HEK293 (cell line): ENCODE measurements at regions not wholly inside any gene's neighbourhood (a gene's known extent, or its start where the extent isn't known, plus 50 kb on each side); places are given as distances from the start of the nearest gene placed in this dataset.

Experiments
- CTCF ChIA-PET: fragments of 350-600 bp; formaldehyde crosslinking; extraction: SDS; loops from one replicate; lab custom pipeline; 2021; ENCODE audit warnings: antibody characterized with exemption; lab: Yijun Ruan, JAX
- POLR2A ChIA-PET: fragments of 300-600 bp; formaldehyde crosslinking; extraction: SDS; loops from one replicate; lab custom pipeline; 2020; ENCODE audit warnings: antibody characterized with exemption, inconsistent platforms; lab: Yijun Ruan, JAX
- H3K27ac ChIP-seq: fragments of 200-500 bp; sonication (Bioruptor generic); 2 replicates; pipeline ENCODE4 v1.5.1; 2014; ENCODE audit warnings: low read depth, low read length, control low read depth, inconsistent platforms; ENCODE audit errors: extremely low read depth
- H3K36me3 ChIP-seq, 2 experiments: fragments of 200-500 bp in 1 of 2; sonication (Bioruptor generic) in 1 of 2; 1 replicate in 1 of 2; 2 replicates in 1 of 2; pipeline ENCODE4 v1.5.1; 2014 to 2017; ENCODE audit warnings: inconsistent platforms in 2 of 2, low read length in 2 of 2; ENCODE audit not compliant: control insufficient read depth in 2 of 2, insufficient read depth in 1 of 2
- H3K4me1 ChIP-seq: fragments of 200-500 bp; sonication (Bioruptor generic); 2 replicates; pipeline ENCODE4 v1.5.1; 2014; ENCODE audit warnings: mild to moderate bottlenecking, low read length, inconsistent platforms; ENCODE audit not compliant: control insufficient read depth, insufficient read depth
- H3K4me3 ChIP-seq: 2 replicates; pipeline ENCODE4 v1.5.1; 2011; ENCODE audit warnings: low read depth, mild to moderate bottlenecking, control low read depth, low read length, moderate library complexity
- H3K9me3 ChIP-seq: fragments of 200-500 bp; sonication (Bioruptor generic); 2 replicates; pipeline ENCODE4 v1.5.1; 2014; ENCODE audit warnings: low read depth, low read length, inconsistent platforms; ENCODE audit not compliant: control insufficient read depth, insufficient read depth
- KLF10 ChIP-seq: fragments of 450-650 bp; IDR thresholded peaks from 2 replicates; pipeline ENCODE4 v1.5.1; 2018; ENCODE audit warnings: missing biosample characterization, mild to moderate bottlenecking, missing genetic modification characterization
- MZF1 ChIP-seq: fragments of 450-650 bp; formaldehyde crosslinking; IDR thresholded peaks from 2 replicates; pipeline ENCODE4 v1.5.1; 2017; ENCODE audit warnings: missing biosample characterization, missing genetic modification characterization, borderline replicate concordance
- ZBTB8A ChIP-seq: fragments of 450-650 bp; formaldehyde crosslinking; IDR thresholded peaks from 2 replicates; pipeline ENCODE4 v1.5.1; 2016; ENCODE audit warnings: missing biosample characterization, missing genetic modification characterization
- ZNF16 ChIP-seq: fragments of 450-650 bp; formaldehyde crosslinking; IDR thresholded peaks from 2 replicates; pipeline ENCODE4 v1.5.1; 2016; ENCODE audit warnings: low read depth, missing biosample characterization, missing genetic modification characterization
- ZNF311 ChIP-seq: fragments of 450-650 bp; formaldehyde crosslinking; IDR thresholded peaks from 2 replicates; pipeline ENCODE4 v1.5.1; 2017; ENCODE audit warnings: missing biosample characterization, missing genetic modification characterization, borderline replicate concordance
- ZNF366 ChIP-seq: fragments of 450-650 bp; formaldehyde crosslinking; conservative IDR thresholded peaks from 2 replicates; pipeline ENCODE4 v1.5.1; 2016; ENCODE audit warnings: missing biosample characterization, missing genetic modification characterization
- ZNF501 ChIP-seq: fragments of 450-650 bp; formaldehyde crosslinking; IDR thresholded peaks from 2 replicates; pipeline ENCODE4 v1.5.1; 2016; ENCODE audit warnings: missing biosample characterization, missing genetic modification characterization
- ZNF664 ChIP-seq: fragments of 450-650 bp; formaldehyde crosslinking; IDR thresholded peaks from 2 replicates; pipeline ENCODE4 v1.5.1; 2016; ENCODE audit warnings: missing biosample characterization, missing genetic modification characterization
- ZNF677 ChIP-seq: fragments of 450-650 bp; IDR thresholded peaks from 2 replicates; pipeline ENCODE4 v1.5.0; 2018; ENCODE audit warnings: missing biosample characterization, mild to moderate bottlenecking, missing genetic modification characterization, moderate library complexity
- TF ChIP-seq, protein P1 (sequence below): fragments of 450-650 bp; formaldehyde crosslinking; IDR thresholded peaks from 2 replicates; pipeline ENCODE4 v1.5.1; 2016; ENCODE audit warnings: missing biosample characterization, missing genetic modification characterization, borderline replicate concordance
- TF ChIP-seq, protein P2 (sequence below): fragments of 450-650 bp; formaldehyde crosslinking; conservative IDR thresholded peaks from 2 replicates; pipeline ENCODE4 v1.5.1; 2016; ENCODE audit warnings: low read depth, missing biosample characterization, missing genetic modification characterization
- TF ChIP-seq, protein P3 (sequence below): fragments of 450-650 bp; formaldehyde crosslinking; IDR thresholded peaks from 2 replicates; pipeline ENCODE4 v1.5.1; 2016; ENCODE audit warnings: missing biosample characterization, missing genetic modification characterization
- TF ChIP-seq, protein P4 (sequence below): fragments of 450-650 bp; formaldehyde crosslinking; IDR thresholded peaks from 2 replicates; pipeline ENCODE4 v1.5.1; 2016; ENCODE audit warnings: missing biosample characterization, missing genetic modification characterization, low read depth
- TF ChIP-seq, protein P5 (sequence below): fragments of 450-650 bp; IDR thresholded peaks from 2 replicates; pipeline ENCODE4 v1.5.1; 2018; ENCODE audit warnings: missing biosample characterization, missing genetic modification characterization

DNA sequence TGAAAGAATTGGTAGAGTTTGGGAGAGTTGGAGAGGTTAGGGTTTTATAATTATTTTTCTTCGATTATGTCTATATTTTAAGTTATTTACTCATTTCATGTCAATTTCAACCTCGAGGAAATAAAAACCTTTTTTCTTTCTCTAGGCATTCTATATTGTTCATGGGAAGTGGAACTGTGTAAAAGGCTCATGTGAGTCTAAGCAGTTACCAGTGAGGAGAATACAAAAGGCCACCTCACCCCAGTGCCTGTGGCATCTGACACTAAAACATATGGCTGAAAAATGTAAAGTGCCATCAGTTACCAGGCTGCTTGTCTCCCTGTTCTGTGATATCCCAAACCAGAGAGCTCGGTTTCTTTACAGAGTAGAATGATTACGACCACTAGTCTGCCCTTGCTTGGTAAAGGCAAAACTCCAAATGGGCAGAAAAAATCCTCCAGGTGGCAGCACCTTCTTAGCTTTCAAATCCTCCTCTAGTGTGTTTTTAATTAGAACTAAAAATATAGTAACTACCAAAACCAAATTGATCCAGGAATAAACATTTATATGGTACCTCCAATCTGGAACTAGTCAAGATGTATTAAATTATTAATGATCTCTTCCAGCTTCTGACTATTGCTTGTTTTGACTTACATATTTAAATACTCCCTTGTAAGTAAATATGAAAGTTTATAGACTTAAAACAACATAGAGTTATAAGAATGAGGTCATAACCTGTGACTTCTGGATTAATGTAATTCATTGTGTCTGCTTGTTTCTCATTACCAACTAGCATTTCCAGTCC, 122.6 kb upstream of the MCHR2 start (continued):
- TF ChIP-seq, protein P1, sequence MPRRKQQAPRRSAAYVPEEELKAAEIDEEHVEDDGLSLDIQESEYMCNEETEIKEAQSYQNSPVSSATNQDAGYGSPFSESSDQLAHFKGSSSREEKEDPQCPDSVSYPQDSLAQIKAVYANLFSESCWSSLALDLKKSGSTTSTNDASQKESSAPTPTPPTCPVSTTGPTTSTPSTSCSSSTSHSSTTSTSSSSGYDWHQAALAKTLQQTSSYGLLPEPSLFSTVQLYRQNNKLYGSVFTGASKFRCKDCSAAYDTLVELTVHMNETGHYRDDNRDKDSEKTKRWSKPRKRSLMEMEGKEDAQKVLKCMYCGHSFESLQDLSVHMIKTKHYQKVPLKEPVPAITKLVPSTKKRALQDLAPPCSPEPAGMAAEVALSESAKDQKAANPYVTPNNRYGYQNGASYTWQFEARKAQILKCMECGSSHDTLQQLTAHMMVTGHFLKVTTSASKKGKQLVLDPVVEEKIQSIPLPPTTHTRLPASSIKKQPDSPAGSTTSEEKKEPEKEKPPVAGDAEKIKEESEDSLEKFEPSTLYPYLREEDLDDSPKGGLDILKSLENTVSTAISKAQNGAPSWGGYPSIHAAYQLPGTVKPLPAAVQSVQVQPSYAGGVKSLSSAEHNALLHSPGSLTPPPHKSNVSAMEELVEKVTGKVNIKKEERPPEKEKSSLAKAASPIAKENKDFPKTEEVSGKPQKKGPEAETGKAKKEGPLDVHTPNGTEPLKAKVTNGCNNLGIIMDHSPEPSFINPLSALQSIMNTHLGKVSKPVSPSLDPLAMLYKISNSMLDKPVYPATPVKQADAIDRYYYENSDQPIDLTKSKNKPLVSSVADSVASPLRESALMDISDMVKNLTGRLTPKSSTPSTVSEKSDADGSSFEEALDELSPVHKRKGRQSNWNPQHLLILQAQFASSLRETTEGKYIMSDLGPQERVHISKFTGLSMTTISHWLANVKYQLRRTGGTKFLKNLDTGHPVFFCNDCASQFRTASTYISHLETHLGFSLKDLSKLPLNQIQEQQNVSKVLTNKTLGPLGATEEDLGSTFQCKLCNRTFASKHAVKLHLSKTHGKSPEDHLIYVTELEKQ (tag by site-specific recombination) = no peak
- no peak for TF ChIP-seq ZNF677
- no peak for TF ChIP-seq ZBTB8A
- TF ChIP-seq, all 188 proteins: peak for 6

DNA sequence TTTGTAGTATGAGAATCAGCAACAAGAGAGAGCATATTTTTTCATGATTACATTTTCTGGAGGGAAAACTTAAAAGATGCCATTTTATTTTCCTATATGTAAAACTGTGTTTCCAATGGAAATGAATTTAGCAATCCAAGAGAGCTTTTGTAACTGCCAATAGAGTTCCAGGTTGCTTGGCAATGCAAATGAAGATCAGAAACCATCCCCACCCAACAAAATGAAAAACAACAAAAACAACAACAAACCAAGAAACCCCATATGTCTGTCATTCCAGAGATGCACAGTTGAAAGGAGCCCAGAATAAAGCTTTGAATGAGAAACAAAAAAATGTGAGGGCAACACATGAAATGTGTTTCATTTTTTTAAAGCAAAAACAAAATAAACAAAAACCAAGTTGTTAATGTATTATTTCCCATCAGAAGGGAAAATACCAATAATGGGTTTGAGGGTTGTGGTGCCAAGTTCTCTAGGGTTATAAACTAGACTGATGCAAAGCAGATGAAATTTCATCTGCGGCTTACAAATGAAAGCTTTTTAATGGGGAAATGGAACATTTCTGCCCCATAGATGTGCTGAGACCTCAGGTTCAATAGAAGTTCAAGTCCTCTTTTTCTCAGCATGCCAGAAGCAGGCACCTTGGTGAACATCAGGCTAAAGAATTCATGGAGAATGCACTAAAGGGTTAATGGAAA, 121.5 kb upstream of the MCHR2 start:
- POLR2A ChIA-PET = no interaction called here

More for the DNA sequence above, 121.5 kb upstream of the MCHR2 start:
- Histone ChIP-seq H3K4me3 (no peak overlapping the region), H3K27ac (no peak overlapping the region), H3K9me3 (no peaks in the 10 kb centered on the region), H3K36me3 (no peaks in the 10 kb centered on the region), H3K4me1 (no peaks in the 10 kb centered on the region)
- TF ChIP-seq MZF1 (no peak), ZNF501 (tag by site-specific recombination) (no peak), ZNF311 (no peak), ZNF366 (tag by site-specific recombination) (no peak), ZNF16 (tag by site-specific recombination) (no peak), ZNF677 (no peak), ZNF664 (tag by site-specific recombination) (no peak), KLF10 (tag by site-specific recombination) (no peak)
- TF ChIP-seq, protein P2, sequence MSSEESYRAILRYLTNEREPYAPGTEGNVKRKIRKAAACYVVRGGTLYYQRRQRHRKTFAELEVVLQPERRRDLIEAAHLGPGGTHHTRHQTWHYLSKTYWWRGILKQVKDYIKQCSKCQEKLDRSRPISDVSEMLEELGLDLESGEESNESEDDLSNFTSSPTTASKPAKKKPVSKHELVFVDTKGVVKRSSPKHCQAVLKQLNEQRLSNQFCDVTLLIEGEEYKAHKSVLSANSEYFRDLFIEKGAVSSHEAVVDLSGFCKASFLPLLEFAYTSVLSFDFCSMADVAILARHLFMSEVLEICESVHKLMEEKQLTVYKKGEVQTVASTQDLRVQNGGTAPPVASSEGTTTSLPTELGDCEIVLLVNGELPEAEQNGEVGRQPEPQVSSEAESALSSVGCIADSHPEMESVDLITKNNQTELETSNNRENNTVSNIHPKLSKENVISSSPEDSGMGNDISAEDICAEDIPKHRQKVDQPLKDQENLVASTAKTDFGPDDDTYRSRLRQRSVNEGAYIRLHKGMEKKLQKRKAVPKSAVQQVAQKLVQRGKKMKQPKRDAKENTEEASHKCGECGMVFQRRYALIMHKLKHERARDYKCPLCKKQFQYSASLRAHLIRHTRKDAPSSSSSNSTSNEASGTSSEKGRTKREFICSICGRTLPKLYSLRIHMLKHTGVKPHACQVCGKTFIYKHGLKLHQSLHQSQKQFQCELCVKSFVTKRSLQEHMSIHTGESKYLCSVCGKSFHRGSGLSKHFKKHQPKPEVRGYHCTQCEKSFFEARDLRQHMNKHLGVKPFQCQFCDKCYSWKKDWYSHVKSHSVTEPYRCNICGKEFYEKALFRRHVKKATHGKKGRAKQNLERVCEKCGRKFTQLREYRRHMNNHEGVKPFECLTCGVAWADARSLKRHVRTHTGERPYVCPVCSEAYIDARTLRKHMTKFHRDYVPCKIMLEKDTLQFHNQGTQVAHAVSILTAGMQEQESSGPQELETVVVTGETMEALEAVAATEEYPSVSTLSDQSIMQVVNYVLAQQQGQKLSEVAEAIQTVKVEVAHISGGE (tag by site-specific recombination) = no peak
- TF ChIP-seq, protein P3, sequence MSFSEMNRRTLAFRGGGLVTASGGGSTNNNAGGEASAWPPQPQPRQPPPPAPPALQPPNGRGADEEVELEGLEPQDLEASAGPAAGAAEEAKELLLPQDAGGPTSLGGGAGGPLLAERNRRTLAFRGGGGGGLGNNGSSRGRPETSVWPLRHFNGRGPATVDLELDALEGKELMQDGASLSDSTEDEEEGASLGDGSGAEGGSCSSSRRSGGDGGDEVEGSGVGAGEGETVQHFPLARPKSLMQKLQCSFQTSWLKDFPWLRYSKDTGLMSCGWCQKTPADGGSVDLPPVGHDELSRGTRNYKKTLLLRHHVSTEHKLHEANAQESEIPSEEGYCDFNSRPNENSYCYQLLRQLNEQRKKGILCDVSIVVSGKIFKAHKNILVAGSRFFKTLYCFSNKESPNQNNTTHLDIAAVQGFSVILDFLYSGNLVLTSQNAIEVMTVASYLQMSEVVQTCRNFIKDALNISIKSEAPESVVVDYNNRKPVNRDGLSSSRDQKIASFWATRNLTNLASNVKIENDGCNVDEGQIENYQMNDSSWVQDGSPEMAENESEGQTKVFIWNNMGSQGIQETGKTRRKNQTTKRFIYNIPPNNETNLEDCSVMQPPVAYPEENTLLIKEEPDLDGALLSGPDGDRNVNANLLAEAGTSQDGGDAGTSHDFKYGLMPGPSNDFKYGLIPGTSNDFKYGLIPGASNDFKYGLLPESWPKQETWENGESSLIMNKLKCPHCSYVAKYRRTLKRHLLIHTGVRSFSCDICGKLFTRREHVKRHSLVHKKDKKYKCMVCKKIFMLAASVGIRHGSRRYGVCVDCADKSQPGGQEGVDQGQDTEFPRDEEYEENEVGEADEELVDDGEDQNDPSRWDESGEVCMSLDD (tag by site-specific recombination) = no peak
- TF ChIP-seq, protein P4, sequence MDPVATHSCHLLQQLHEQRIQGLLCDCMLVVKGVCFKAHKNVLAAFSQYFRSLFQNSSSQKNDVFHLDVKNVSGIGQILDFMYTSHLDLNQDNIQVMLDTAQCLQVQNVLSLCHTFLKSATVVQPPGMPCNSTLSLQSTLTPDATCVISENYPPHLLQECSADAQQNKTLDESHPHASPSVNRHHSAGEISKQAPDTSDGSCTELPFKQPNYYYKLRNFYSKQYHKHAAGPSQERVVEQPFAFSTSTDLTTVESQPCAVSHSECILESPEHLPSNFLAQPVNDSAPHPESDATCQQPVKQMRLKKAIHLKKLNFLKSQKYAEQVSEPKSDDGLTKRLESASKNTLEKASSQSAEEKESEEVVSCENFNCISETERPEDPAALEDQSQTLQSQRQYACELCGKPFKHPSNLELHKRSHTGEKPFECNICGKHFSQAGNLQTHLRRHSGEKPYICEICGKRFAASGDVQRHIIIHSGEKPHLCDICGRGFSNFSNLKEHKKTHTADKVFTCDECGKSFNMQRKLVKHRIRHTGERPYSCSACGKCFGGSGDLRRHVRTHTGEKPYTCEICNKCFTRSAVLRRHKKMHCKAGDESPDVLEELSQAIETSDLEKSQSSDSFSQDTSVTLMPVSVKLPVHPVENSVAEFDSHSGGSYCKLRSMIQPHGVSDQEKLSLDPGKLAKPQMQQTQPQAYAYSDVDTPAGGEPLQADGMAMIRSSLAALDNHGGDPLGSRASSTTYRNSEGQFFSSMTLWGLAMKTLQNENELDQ (tag by site-specific recombination) = no peak
- TF ChIP-seq, protein P5, sequence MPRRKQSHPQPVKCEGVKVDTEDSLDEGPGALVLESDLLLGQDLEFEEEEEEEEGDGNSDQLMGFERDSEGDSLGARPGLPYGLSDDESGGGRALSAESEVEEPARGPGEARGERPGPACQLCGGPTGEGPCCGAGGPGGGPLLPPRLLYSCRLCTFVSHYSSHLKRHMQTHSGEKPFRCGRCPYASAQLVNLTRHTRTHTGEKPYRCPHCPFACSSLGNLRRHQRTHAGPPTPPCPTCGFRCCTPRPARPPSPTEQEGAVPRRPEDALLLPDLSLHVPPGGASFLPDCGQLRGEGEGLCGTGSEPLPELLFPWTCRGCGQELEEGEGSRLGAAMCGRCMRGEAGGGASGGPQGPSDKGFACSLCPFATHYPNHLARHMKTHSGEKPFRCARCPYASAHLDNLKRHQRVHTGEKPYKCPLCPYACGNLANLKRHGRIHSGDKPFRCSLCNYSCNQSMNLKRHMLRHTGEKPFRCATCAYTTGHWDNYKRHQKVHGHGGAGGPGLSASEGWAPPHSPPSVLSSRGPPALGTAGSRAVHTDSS (tag by site-specific recombination) = no peak
- CTCF ChIA-PET = interaction anchor here (0.7 to 4.9 kb wide), 32 partner anchors 8 to 1170 kb away, joined by 3 to 73 read pairs (median 6); no protein-coding TSS in a partner anchor
